ENCODE measurements at regions not wholly inside any gene's neighbourhood (a gene's known extent, or its start where the extent isn't known, plus 50 kb on each side); places are given as distances from the start of the nearest gene placed in this dataset.

GRCh38 chr3:174775603-174776002, 83.5 kb upstream of the NAALADL2 start:
- peak overlapping the region in 6 of 10 donors; percentile 9 to 74 (median 50) for H3K27ac ChIP-seq
- H3K36me3 ChIP-seq: no peaks in the 10 kb centered on the region
- H3K4me1 ChIP-seq: peaks cover 0 to 12% (median 0%) of the 10 kb centered on the region in 9 donors
- DNase-seq (peak in 1 of 2 donors; percentile 25), ATAC-seq (peak; percentile 52 to 99 (median 94))
- 16 to 25% methylated on average over 3 of the region's 3 CpGs for WGBS, 2 donors
- H3K27me3 ChIP-seq: no peaks in the 10 kb centered on the region
- intact Hi-C loops (cut with DNase I): no loop called here
- TF ChIP-seq CTCF (IDR thresholded peaks at IDR 0.05): no peak
- H3K4me3 ChIP-seq: no peak overlapping the region
- H3K9me3 ChIP-seq: peaks cover 0 to 20% (median 0%) of the 10 kb centered on the region in 11 donors

- Histone ChIP-seq H3K4me3 (no peak overlapping the region), H3K9me3 (peaks cover 0 to 25% (median 0%) of the 10 kb centered on the region in 11 donors), H3K27ac (peak overlapping the region in 6 of 10 donors; percentile 15 to 74 (median 60)), H3K36me3 (no peaks in the 10 kb centered on the region), H3K4me1 (peaks cover 0 to 12% (median 0%) of the 10 kb centered on the region in 9 donors), H3K27me3 (no peaks in the 10 kb centered on the region)
- DNase-seq: no peak
- WGBS, 2 donors: 79 to 82% methylated on average over 4 of the region's 4 CpGs
- intact Hi-C loops (cut with DNase I): no loop called here
- TF ChIP-seq CTCF (IDR thresholded peaks at IDR 0.05): no peak
- ATAC-seq: peak in 2 of 8 donors; percentile 38 to 47
Measured at GRCh38 chr3:174776123-174776522, 83.0 kb upstream of the NAALADL2 start.

- Histone ChIP-seq H3K9me3 (peaks cover 0 to 30% (median 0%) of the 10 kb centered on the region in 11 donors), H3K4me1 (peaks cover 0 to 12% (median 0%) of the 10 kb centered on the region in 9 donors), H3K4me3 (no peak overlapping the region), H3K27ac (peak overlapping the region in 4 of 10 donors; percentile 42 to 74 (median 60)), H3K36me3 (no peaks in the 10 kb centered on the region), H3K27me3 (no peaks in the 10 kb centered on the region)
- 82 to 92% methylated on average over 2 of the region's 2 CpGs for WGBS, 2 donors
- intact Hi-C loops (cut with DNase I): no loop called here
- TF ChIP-seq CTCF (IDR thresholded peaks at IDR 0.05): no peak
- ATAC-seq: no peak
- no peak for DNase-seq
Measured at GRCh38 chr3:174776636-174777035, 82.5 kb upstream of the NAALADL2 start.

- H3K27ac ChIP-seq: no peak overlapping the region
- peaks cover 0 to 32% (median 0%) of the 10 kb centered on the region in 11 donors for H3K9me3 ChIP-seq
- no peak for TF ChIP-seq CTCF (IDR thresholded peaks at IDR 0.05)
- ATAC-seq (no peak), DNase-seq (no peak)
- H3K4me1 ChIP-seq: peaks cover 0 to 12% (median 0%) of the 10 kb centered on the region in 9 donors
- H3K4me3 ChIP-seq: no peak overlapping the region
- no peaks in the 10 kb centered on the region for H3K27me3 ChIP-seq
- intact Hi-C loops (cut with DNase I): no loop called here
- H3K36me3 ChIP-seq: no peaks in the 10 kb centered on the region
Measured at GRCh38 chr3:174777813-174778212, 81.3 kb upstream of the NAALADL2 start.

Measured in heart right ventricle (tissue), 16 donors.